ENCODE measurements at regions not wholly inside any gene's neighbourhood (a gene's known extent, or its start where the extent isn't known, plus 50 kb on each side); places are given as distances from the start of the nearest gene placed in this dataset.
"Not testable (repeated sequence)": the region's sequence is repeated elsewhere in the genome, so short reads cannot be mapped to it uniquely, and the experiment has no call there.

DNA sequence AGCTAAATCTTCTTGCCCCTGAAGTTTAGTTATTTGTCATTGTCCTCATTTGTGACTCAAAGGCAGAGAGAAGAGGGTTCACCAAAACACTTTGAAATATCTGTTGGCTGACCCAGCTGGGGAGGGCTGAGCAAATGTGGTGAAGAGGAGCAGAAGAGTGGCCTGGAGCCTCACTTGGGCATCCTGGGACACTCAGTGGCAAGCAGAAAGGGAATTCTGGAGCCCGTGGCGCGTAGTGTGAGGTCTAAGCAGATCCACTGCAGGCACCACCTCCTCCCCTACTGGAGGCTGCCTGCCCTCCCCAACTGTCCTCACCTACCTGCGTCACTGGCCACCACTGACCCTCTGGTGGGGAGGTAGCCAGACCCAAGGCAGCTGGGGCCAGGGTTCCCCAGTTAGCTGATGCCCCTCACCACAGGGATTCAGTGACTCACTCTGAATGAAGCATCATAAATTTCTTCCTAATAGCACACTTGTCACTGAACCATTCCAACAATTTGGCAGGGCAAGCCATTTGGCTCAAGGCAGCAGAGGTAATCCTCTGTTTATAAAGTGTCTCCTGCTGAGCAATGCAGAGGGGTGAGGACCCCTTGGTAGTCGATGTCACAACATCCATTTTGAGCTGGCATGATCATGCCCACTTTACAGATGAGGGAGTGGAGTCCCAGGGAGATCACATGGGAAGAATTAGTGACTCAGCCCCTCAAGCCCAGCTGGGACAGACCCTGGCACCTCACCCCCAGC is 80.3 kb downstream of the NENF start:
- no peaks in the 10 kb centered on the region for H3K36me3 ChIP-seq
- intact Hi-C loops (cut with DNase I), result no loop called here
- H3K4me1 ChIP-seq, result peaks cover 9% of the 10 kb centered on the region
- no peak for ATAC-seq
- no peaks in the 10 kb centered on the region for H3K9me3 ChIP-seq
- H3K4me3 ChIP-seq, result no peak overlapping the region
- peaks cover 41% of the 10 kb centered on the region for H3K27me3 ChIP-seq
- TF ChIP-seq, protein P1, sequence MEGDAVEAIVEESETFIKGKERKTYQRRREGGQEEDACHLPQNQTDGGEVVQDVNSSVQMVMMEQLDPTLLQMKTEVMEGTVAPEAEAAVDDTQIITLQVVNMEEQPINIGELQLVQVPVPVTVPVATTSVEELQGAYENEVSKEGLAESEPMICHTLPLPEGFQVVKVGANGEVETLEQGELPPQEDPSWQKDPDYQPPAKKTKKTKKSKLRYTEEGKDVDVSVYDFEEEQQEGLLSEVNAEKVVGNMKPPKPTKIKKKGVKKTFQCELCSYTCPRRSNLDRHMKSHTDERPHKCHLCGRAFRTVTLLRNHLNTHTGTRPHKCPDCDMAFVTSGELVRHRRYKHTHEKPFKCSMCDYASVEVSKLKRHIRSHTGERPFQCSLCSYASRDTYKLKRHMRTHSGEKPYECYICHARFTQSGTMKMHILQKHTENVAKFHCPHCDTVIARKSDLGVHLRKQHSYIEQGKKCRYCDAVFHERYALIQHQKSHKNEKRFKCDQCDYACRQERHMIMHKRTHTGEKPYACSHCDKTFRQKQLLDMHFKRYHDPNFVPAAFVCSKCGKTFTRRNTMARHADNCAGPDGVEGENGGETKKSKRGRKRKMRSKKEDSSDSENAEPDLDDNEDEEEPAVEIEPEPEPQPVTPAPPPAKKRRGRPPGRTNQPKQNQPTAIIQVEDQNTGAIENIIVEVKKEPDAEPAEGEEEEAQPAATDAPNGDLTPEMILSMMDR (IDR thresholded peaks at IDR 0.05), result no peak
- no peak overlapping the region for H3K27ac ChIP-seq
- no peak for DNase-seq

DNA sequence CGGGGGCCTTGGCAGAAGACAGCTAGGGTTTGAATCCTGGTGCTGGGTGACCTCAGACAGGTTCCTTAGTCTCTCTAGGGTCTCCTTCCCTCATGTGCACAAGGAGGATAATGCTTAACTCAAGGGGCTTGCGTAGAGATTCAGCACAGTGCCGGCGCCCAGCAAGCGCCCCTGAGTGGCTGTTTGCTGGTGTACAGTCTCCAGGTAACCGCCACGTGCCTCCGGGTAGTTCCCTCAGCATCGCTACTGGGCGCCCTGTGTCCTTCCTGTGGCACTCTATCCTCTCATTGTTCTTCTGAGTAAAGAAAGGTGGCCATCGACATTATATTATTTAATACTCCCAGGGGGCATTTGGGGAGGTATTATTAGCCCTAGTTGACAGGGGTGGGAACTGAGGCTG is 80.9 kb downstream of the NENF start:
- DNase-seq, result no peak
- Histone ChIP-seq H3K27me3 (peaks cover 41% of the 10 kb centered on the region), H3K4me3 (no peak overlapping the region), H3K27ac (no peak overlapping the region), H3K4me1 (peaks cover 9% of the 10 kb centered on the region), H3K9me3 (no peaks in the 10 kb centered on the region), H3K36me3 (no peaks in the 10 kb centered on the region)
- no peak for ATAC-seq
- intact Hi-C loops (cut with DNase I), result no loop called here
- TF ChIP-seq, protein P1 (IDR thresholded peaks at IDR 0.05), result no peak

DNA sequence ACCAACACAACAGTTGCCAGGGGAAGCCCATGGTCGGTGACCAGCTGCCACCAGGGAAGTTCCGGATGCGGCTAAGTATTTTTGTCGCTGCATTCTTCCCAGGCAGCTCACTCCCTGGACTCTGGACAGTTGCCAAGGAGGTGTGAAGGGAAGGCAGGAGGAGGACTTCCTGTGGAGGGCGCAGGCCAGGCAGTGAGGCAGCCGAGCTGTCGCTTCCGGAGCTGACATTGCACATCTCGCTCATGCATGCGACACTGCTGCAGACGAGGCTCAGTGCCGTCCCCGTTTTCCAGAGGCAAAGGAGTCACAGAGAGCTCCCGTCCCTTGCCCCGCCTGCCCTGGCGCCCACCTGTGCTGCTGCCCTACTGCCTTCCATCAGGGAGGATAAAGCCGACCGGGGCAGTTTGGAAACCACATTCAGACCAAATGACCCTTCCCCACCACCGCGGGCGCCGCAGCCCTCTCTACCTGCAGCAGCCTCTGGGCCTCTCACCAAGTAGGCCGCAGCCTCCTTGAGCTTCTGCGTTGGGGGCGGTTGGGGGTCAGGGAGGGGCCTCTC is 81.4 kb downstream of the NENF start:
- ATAC-seq (peak; percentile 68), DNase-seq (peak; percentile 70)
- no peaks in the 10 kb centered on the region for H3K36me3 ChIP-seq
- TF ChIP-seq, protein P1 (IDR thresholded peaks at IDR 0.05), result no peak
- peak overlapping the region; percentile 26 for H3K4me3 ChIP-seq
- peaks cover 9% of the 10 kb centered on the region for H3K4me1 ChIP-seq
- peaks cover 41% of the 10 kb centered on the region for H3K27me3 ChIP-seq
- no peak overlapping the region for H3K27ac ChIP-seq
- intact Hi-C loops (cut with DNase I), result no loop called here
- H3K9me3 ChIP-seq, result no peaks in the 10 kb centered on the region

DNA sequence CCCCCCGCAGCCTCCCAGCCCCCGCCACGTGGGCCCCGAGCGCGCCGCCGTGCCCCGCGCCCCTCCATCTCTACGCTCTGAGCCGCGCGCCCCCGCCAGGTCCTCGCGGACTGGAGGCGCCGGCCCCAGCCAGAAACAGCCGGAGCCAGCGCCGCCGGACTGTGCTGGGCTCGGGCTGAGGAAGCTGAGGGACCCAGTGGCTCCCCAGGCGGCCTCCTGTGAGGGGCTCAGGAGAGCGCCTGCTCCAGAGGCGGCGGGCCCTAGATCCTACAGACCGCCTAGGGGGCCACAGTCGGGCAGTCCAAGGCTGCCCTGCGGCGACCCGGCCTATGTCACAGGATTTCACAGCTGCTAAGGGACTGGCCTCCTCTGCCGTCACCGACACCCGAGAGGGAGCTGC is 82.1 kb downstream of the NENF start:
- peaks cover 41% of the 10 kb centered on the region for H3K27me3 ChIP-seq
- H3K27ac ChIP-seq, result no peak overlapping the region
- TF ChIP-seq, protein P1 (IDR thresholded peaks at IDR 0.05), result no peak
- peaks cover 9% of the 10 kb centered on the region for H3K4me1 ChIP-seq
- DNase-seq (no peak), ATAC-seq (peak; percentile 44)
- H3K9me3 ChIP-seq, result no peaks in the 10 kb centered on the region
- no peaks in the 10 kb centered on the region for H3K36me3 ChIP-seq
- H3K4me3 ChIP-seq, result peak overlapping the region; percentile 26
- intact Hi-C loops (cut with DNase I), result no loop called here

DNA sequence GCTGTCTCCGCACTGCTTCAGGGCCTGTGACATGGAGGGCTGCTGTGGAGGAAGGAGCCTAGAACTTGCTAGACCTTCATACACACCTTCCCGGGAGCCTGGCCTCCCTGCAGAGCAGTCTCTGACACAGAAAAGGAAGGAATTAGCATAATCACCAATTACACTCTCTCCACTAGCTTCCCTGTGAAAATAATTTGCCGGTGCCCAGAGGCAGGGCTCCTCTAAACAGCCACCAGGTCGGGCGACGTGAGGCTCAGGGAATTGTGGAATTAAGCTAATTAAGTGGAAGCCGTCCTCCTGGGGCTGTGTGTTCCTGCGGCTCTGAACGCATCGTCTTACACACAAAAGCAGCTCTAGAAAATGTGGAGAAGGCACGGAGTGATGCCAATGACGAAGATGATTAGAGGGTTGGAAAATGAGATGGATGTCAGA is 82.6 kb downstream of the NENF start:
- intact Hi-C loops (cut with DNase I), result no loop called here
- TF ChIP-seq, protein P1 (IDR thresholded peaks at IDR 0.05), result no peak
- ATAC-seq, result no peak

DNA sequence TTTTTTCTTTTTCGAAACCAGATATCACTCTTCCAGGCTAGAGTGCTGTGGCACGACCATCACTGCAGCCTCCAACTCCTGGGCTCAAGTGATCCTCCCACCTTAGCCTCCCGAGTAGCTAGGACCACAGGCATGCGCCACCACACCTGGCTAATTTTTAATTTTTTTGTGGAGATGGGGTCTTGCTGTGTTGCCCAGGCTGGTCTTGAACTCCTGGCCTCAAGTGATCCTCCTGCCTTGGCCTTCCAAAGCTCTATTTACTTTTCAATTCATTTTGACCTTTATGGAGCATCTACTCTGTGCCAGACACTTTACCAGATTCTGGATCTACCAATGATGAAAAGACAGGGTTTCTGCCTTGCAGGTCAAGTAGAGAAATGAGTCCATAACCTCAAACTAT is 83.3 kb downstream of the NENF start:
- peaks cover 36% of the 10 kb centered on the region for H3K27me3 ChIP-seq
- H3K36me3 ChIP-seq; H3K9me3 ChIP-seq; H3K4me3 ChIP-seq; H3K27ac ChIP-seq; intact Hi-C loops (cut with DNase I); ATAC-seq; DNase-seq; H3K4me1 ChIP-seq: not testable (repeated sequence)

More for the DNA sequence above, 82.6 kb downstream of the NENF start:
- H3K27me3 ChIP-seq, result peaks cover 41% of the 10 kb centered on the region
- DNase-seq, result no peak
- H3K9me3 ChIP-seq, result no peaks in the 10 kb centered on the region
- H3K36me3 ChIP-seq, result no peaks in the 10 kb centered on the region
- H3K4me3 ChIP-seq, result no peak overlapping the region
- H3K27ac ChIP-seq, result no peak overlapping the region
- peaks cover 9% of the 10 kb centered on the region for H3K4me1 ChIP-seq
